Subcutaneous abdominal adipose tissue (tissue), 5 donors: ENCODE measurements at regions not wholly inside any gene's neighbourhood (a gene's known extent, or its start where the extent isn't known, plus 50 kb on each side); places are given as distances from the start of the nearest gene placed in this dataset.

Experiments used
- H3K27ac ChIP-seq: one replicate; pipeline ENCODE4 v1.7.0; 2013; ENCODE audit warnings: low read depth, mild to moderate bottlenecking, inconsistent platforms, low read length, moderate library complexity
- H3K27me3 ChIP-seq, 5 donors: one replicate each; pipeline ENCODE4 v1.7.0; 2013; ENCODE audit warnings: low read length in 5 of 5, inconsistent platforms in 1 of 5; ENCODE audit not compliant: control insufficient read depth in 5 of 5, insufficient read depth in 4 of 5
- H3K36me3 ChIP-seq, 5 donors: one replicate each; pipeline ENCODE4 v1.7.0; 2013; ENCODE audit warnings: low read length in 5 of 5; ENCODE audit not compliant: control insufficient read depth in 5 of 5, insufficient read depth in 5 of 5
- H3K4me1 ChIP-seq, 5 donors: one replicate each; pipeline ENCODE4 v1.7.0; 2013; ENCODE audit warnings: low read length in 5 of 5, mild to moderate bottlenecking in 3 of 5, moderate library complexity in 1 of 5; ENCODE audit not compliant: control insufficient read depth in 5 of 5, insufficient read depth in 5 of 5
- H3K4me3 ChIP-seq, 5 donors: one replicate each; pipeline ENCODE4 v1.7.0; 2013; ENCODE audit warnings: low read length in 5 of 5, low read depth in 1 of 5
- H3K9ac ChIP-seq, 5 donors: one replicate each; pipeline ENCODE4 v1.7.0; 2013; ENCODE audit warnings: low read length in 5 of 5, mild to moderate bottlenecking in 4 of 5, moderate library complexity in 3 of 5
- H3K9me3 ChIP-seq, 5 donors: one replicate each; pipeline ENCODE4 v1.7.0; 2013; ENCODE audit warnings: low read length in 5 of 5; ENCODE audit not compliant: control insufficient read depth in 5 of 5
- donor health status: healthy.
- donor health status: healthy.
- donor health status: healthy.
- donor health status: healthy.
- donor health status: healthy.

DNA sequence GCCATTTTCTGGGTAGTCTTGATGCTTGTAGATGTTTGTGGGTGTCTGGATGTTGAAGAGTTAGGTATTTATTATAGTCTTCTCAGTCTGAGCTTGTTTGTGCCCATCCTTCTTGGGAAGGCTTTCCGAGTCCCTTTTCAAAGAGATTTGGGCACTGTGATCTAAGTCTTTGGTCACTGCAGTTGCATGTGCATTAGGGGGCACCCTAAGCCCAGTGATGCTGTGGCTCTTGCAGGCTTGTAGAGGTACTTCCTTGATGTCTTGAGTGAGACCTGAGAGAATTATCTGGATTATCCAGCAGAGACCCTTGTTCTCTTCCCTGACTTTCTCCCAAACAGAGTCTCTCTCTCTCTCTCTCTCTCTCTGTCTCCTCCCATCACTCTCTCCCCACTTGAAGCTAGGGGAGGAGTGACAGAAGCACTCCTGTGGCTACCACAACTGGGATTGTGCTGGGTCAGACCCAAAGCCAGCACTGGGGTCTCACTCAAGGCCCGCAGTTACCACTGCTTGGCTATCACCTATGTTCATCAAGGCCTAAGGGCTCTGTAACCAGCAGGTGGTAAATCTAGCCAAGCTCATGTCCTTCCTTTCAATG, 68.5 kb downstream of the TMCO5A start:
- Histone ChIP-seq H3K27ac (no peak overlapping the region), H3K4me1 (peaks cover 0 to 18% (median 7%) of the 10 kb centered on the region in 5 donors), H3K9ac (no peak overlapping the region), H3K36me3 (no peaks in the 10 kb centered on the region), H3K4me3 (no peak overlapping the region), H3K27me3 (no peaks in the 10 kb centered on the region), H3K9me3 (no peaks in the 10 kb centered on the region)

DNA sequence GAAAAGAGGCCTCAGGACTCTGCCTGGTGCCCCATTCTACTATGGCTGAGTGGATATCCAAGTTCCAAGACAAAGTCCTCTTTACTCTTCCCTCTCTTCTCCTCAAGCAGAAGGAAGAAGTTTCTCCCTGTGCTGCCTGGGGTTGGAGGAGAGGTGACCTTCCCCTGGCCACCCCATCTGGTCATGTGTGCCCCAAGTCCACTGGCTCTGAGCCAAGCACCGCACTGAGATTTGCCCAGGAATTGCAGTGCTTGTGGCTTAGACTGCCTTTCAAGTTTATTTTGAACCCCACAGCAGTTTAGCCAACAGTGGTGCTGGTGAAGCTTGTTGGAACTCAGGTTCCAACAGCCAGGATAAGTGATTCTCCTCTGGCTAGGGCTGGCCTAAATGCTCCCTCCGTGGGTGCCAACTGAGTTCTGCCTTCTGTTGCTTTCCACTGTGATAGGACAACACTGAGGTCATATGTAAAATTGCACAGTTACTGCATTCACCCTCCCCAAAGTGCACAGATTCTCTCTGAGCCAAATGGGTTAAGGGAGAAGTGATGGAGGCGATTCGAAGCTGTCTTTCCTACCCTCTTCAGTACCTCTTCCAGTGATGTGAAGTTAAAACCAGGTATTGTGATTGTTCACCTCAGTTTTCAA, 69.9 kb downstream of the TMCO5A start:
- Histone ChIP-seq H3K36me3 (no peaks in the 10 kb centered on the region), H3K9me3 (no peaks in the 10 kb centered on the region), H3K27me3 (no peaks in the 10 kb centered on the region), H3K9ac (no peak overlapping the region), H3K4me1 (peaks cover 0 to 18% (median 7%) of the 10 kb centered on the region in 5 donors), H3K27ac (no peak overlapping the region), H3K4me3 (no peak overlapping the region)

DNA sequence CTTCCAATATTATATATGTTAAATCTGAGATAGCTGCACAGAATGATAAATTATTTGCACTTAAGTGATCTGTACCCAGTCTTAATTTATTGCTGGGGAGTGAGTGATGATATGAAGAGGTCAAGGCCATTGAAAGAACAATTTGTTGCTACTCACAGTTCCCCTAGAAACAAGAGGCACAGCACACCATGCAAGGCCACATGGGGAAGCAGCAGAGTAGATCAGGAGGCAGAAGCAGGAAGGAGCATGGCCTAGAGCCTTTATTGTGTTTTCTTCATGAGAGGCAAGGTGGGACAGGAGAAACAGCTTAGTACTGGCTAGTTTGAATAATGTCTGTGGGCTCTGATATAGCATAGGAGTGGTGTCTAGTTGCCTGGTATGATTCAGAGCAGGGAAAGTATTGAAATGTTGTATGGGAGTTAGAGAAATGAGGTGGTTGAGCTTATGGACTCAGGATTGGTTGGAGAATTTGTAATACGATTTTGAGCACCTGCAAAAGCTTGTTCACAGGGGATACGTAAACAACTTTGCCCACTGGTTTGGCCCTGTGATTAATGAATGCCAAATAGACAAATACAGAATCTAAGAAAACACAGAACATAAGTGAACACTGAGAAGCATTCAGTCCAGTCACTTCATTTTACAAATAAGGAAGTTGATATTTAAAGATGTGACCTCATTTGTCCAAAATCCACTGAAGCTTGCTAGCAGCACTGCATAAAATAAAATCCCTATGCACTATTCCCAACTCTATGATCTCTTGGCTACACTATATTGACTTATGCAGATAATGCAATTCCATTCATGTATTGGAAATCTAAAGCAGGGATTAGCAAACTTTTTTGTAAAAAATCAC, 71.7 kb downstream of the TMCO5A start:
- Histone ChIP-seq H3K4me1 (peaks cover 0 to 18% (median 7%) of the 10 kb centered on the region in 5 donors), H3K4me3 (no peak overlapping the region), H3K9me3 (no peaks in the 10 kb centered on the region), H3K9ac (no peak overlapping the region), H3K27ac (no peak overlapping the region), H3K27me3 (no peaks in the 10 kb centered on the region), H3K36me3 (no peaks in the 10 kb centered on the region)

DNA sequence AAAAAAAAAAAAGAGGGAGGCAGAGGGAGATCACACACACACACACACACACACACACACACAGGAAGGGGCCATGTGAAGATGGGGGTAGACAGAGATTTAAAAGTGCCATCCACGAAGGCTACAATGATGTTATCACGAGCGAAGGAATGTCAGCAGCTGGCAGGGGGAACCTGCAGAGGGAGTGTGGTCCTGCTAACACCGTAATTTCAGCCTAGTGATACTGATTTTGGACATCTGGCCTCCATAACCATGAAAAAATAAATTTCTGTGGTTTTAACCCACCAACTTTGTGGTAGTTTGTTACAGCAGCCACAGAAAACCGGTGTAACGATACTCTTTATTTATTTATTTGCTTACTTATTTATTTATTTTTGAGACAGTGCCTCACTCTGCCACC, 76.0 kb downstream of the TMCO5A start:
- no peak overlapping the region for H3K27ac ChIP-seq
- no peaks in the 10 kb centered on the region for H3K27me3 ChIP-seq

DNA sequence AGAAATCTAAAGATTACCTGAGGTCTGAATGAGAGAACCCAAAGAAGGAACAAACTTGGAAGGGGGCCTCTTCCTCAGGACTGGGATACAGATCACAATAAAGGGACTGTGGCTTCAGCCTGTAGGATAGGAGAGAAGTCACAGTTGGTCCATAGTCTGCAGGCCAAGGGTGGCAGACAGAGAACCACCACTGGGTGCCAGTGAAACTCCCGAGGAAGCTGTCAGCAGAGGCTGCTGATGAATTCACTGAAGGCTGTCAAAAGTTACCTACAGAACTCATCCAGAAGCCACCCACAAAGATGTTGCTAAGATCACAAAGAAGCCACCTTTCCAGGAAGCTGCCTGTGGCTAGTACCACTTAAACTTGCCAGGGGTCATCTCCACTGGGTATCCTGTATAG, 78.5 kb downstream of the TMCO5A start:
- Histone ChIP-seq H3K9ac (no peak overlapping the region), H3K4me3 (no peak overlapping the region), H3K27me3 (no peaks in the 10 kb centered on the region), H3K9me3 (no peaks in the 10 kb centered on the region), H3K4me1 (peaks cover 0 to 5% (median 0%) of the 10 kb centered on the region in 5 donors), H3K36me3 (no peaks in the 10 kb centered on the region), H3K27ac (no peak overlapping the region)

More for the DNA sequence above, 76.0 kb downstream of the TMCO5A start:
- H3K9me3 ChIP-seq: no peaks in the 10 kb centered on the region
- H3K4me1 ChIP-seq: peaks cover 0 to 9% (median 0%) of the 10 kb centered on the region in 5 donors
- H3K36me3 ChIP-seq: no peaks in the 10 kb centered on the region
- no peak overlapping the region for H3K4me3 ChIP-seq
- H3K9ac ChIP-seq: no peak overlapping the region

DNA sequence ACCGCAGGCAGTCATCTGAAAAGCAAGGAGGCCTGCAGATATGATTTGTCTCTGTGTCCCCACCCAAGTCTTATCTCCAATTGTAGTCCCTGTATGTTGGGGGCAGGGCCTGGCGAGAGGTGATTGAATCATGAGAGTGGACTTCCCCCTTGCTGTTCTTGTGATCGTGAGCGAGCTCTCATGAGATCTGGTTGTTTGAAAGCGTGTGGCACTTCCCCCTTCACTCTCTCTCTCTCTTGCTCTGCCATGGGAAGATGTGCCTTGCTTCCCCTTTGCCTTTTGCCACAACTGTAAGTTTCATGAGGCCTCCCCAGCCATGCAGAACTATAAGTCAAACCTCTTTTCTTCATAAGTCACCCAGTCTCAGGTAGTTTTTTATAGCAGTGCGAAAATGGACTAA, 83.3 kb downstream of the TMCO5A start:
- Histone ChIP-seq H3K4me3 (no peak overlapping the region), H3K27ac (no peak overlapping the region), H3K27me3 (no peaks in the 10 kb centered on the region), H3K36me3 (no peaks in the 10 kb centered on the region), H3K9ac (no peak overlapping the region), H3K4me1 (peaks cover 0 to 6% (median 3%) of the 10 kb centered on the region in 5 donors), H3K9me3 (no peaks in the 10 kb centered on the region)

DNA sequence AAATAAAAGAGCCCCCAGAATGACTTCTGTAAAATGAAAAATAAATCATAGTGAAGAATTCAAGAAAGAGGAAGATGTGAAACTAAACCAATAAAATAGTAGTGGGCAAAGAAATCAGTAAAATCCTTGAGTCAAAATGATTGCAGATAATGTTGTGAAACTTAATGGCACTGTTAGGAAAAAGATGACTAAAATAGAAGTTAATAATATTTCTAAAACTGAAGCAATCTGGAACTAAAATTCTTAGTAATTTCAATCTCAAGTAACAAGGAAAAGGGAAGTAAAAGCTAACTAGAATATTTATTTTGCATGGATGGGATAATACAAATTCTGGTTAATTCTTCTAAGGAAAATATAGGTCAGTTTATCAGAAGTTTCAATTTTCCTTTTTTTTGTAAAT, 84.6 kb downstream of the TMCO5A start:
- no peak overlapping the region for H3K9ac ChIP-seq
- H3K27ac ChIP-seq: no peak overlapping the region
- H3K4me1 ChIP-seq: peaks cover 0 to 6% (median 0%) of the 10 kb centered on the region in 5 donors
- no peaks in the 10 kb centered on the region for H3K27me3 ChIP-seq
- H3K9me3 ChIP-seq: peaks cover 0 to 5% (median 0%) of the 10 kb centered on the region in 5 donors
- H3K4me3 ChIP-seq: no peak overlapping the region
- no peaks in the 10 kb centered on the region for H3K36me3 ChIP-seq

DNA sequence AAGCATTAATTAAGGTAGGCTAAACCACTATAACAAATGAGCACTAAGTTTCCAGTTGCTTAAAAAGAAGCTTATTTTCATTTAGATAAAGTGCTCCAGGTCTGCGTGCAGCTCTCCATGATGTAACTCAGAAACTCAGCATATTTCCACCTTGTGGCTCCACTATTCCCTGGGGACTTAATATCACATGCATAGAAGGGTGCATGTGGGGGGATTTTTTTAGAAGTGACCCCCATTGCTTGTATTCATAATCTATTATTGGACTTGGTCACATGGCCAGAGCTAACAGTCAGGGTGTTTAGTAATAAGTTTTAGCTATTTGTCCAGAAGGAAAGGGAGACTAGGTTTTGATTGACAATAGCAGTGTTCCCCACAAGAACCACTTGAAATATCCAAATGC, 86.8 kb downstream of the TMCO5A start:
- H3K4me1 ChIP-seq: peaks cover 0 to 6% (median 0%) of the 10 kb centered on the region in 5 donors
- H3K36me3 ChIP-seq: no peaks in the 10 kb centered on the region
- H3K27ac ChIP-seq: no peak overlapping the region
- no peak overlapping the region for H3K9ac ChIP-seq
- no peaks in the 10 kb centered on the region for H3K27me3 ChIP-seq
- H3K4me3 ChIP-seq: no peak overlapping the region
- peaks cover 0 to 5% (median 0%) of the 10 kb centered on the region in 5 donors for H3K9me3 ChIP-seq

DNA sequence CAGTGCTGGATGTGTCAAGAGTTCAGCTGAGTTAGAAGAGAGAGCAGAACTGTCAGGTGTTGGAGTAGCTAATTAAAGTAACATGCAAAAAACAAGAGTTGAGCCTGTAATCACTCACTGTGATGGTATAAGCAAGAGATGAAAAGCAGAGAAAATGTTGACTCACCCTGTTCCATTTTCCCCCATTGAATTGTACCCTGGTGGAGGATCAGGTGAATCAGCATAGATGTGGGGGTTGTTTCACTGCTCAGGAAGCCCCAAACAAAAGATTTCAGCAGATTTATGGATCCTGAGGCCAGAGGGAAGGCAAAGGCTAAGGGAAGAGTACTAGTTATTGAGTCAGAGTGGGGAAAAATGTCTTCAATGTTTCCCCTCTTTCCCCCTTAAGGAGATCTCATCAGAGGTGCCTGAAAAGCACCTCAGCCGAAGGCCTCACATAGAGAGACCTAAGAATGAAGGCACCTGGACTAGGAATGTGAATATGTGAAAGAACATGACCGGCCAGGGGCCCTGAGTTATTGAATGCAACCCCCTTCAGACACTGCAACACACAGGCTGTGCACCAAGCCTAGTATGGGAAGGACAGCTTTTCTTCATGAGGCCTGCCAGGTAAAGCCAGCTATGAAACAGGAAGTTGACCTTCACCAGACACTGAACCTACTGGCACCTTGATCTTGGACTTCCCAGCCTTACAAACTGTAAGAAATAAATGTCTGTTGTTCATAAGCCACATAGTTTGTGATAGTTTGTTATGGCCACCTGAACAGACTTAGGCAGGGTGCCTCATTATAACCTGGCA, 90.1 kb downstream of the TMCO5A start:
- H3K4me3 ChIP-seq: no peak overlapping the region
- H3K9me3 ChIP-seq: peaks cover 0 to 5% (median 0%) of the 10 kb centered on the region in 5 donors
- H3K27ac ChIP-seq: no peak overlapping the region
- H3K36me3 ChIP-seq: no peaks in the 10 kb centered on the region
- no peaks in the 10 kb centered on the region for H3K27me3 ChIP-seq
- H3K9ac ChIP-seq: no peak overlapping the region
- peaks cover 0 to 9% (median 6%) of the 10 kb centered on the region in 5 donors for H3K4me1 ChIP-seq
